HG03432 (cell line): ENCODE measurements at regions not wholly inside any gene's neighbourhood (a gene's known extent, or its start where the extent isn't known, plus 50 kb on each side); places are given as distances from the start of the nearest gene placed in this dataset.
A peak's percentile ranks its signal among the peaks of the same experiment; 100 is the strongest.

ENCODE experiments used
- ATAC-seq: cut with Tn5 transposase; IDR thresholded peaks from one replicate; pipeline ENCODE4 v1.9.1; 2021; ENCODE audit warnings: mild to moderate bottlenecking, moderate library complexity; ENCODE audit not compliant: unreplicated experiment

DNA sequence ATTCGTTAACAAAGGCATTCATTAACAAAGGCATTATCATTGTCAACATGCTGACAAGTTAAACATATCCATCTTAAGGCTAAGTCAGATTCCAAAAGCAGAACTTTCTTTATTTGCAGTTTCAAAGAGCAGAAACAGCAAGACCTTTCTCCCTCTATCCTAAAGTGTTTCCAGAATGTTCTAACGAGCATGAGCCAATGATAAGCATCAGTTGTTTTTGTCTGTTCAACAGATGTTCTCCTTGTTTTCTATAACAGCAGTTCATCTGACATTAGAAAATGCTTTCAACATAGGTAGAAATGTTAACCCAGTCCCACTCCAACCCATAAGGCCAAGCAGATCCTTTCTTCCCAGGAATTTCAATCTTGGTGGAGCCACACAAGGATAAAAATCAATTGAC, 77.6 kb upstream of the POMGNT2 start:
- ATAC-seq = no peak

DNA sequence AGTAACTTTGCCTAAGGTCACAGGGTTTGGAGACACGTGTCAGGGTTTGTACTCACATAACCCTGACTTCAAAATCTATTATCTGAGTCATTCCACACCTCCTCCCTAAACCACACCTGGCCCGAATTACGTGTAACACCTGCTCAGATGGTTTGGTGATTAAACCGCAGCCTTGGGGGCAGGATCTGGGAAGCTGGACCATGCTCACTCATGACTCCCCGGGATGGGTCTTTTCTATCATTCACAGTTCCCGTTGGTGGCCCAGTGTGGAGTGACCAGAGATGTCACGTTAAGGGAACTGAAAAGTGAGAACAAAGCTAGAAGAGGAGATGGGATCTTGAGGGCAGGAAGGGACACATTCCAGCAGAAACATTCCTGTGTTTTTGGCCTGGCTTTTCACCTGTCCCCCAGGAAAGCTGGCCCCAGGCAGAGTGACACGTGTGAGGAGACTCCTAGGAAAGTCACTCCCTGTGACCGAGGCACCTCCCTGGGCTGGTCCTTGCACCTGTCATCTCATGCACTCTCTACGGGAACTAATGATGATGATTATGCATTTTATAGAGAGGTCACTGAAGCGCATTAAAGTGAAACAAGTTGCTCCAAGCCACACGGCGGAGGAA, 75.4 kb upstream of the POMGNT2 start:
- peak; percentile 72 for ATAC-seq

DNA sequence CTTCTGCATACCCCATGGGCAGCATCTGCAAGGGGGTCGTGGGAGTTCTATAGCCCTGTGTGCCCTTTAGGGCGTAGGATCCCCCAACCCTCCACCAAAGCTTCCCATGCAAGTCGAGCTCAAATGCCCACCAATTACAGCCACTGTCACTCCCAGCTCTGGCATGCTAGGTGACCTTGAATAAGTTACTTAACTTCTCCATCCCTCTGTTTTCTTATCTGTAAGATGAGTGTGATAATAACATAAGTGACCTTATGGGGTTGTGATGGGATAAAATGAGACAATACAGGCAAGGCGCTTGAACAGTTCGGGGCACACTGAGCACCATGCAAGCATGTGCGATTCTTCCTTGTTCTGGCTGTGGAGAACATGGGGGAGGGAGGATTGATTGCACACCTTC, 74.8 kb upstream of the POMGNT2 start:
- peak; percentile 13 for ATAC-seq

DNA sequence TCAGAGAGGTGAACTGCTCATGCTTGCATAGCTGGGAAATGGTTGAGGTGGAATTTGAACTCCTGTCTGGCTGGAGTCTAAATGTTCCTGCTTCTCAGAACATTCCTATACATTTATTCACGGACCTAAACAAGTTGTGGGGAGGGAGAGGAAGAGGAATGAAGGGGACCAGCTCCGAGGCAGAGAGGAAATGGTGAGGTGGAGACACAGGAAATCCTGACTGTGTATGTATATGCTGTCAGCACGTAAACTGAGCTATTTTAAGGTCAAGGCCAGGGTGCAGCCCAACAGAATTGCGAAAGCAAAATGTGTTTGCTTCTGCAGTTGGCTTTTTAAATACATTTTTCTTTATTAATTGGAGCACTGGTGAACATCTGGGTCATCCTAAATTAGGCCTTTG, 74.1 kb upstream of the POMGNT2 start:
- ATAC-seq = no peak

DNA sequence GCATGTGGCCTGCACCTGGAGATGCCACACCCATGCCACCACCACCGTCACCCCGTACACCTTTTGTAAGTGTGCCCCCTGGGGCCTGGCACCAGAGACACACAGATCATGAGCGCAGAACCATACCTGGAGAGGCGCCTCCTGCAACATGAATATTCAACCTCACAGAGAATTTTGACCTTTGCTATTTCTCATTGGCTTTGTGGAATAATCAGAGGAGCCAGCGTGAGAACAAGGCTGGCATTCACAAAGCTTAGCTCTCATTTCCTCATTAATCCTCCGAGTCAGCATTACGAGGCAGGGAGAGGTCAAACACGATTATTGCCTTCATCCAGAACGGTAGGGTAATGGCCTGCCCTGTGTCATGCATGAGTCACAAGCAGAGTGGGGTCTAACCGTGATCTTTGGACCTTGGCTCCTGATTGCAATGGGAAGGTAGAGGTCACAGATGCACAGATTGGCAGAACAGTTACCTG, 73.0 kb upstream of the POMGNT2 start:
- no peak for ATAC-seq

GRCh38 chr3:43177085-43177484, 71.2 kb upstream of the POMGNT2 start:
- ATAC-seq = no peak

DNA sequence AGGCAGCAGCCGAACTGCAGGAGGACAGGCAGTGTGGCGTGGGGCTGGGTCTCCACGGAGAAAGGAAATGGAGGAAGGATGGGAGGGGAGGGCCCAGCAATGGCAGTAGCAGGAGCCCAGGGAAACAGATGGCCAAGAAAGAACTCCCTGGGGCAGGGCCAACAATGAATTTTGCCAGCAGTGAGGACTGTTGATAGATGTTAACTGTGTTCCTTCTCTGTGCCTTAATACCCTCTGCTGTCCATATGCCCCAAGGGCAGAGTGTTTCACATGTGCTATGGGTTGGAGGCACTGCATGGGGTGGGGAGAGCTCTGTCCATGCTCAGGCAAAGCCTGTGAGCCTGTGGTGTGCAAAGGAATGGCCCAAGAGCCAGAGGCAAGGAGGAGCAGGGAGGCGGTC, 70.8 kb upstream of the POMGNT2 start:
- no peak for ATAC-seq

GRCh38 chr3:43175541-43175940, 69.7 kb upstream of the POMGNT2 start:
- ATAC-seq = no peak

DNA sequence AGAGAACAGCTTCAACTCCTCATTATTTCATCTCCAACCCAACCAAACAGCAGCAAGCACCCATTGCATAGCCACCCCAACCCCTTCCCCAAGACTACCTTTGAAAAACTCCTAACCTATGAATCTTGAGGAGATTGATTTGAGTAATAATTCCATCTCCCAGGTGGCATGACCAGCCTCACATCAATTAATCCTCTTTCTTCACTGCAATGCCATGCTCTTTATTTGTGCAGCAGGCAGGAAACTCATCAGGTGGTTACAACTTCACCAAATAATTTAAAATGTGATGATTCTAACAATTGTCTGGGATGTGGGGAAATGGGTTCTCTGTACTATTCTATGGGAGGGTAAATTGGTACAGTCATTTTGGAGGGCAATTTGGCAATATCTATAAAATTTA, 68.1 kb upstream of the POMGNT2 start:
- ATAC-seq = no peak

GRCh38 chr3:43171748-43172147, 65.9 kb upstream of the POMGNT2 start:
- no peak for ATAC-seq

GRCh38 chr3:43170553-43170952, 64.7 kb upstream of the POMGNT2 start:
- ATAC-seq = no peak

- no peak for ATAC-seq
Observed at GRCh38 chr3:43169987-43170386, 64.1 kb upstream of the POMGNT2 start.

- ATAC-seq = no peak
Observed at GRCh38 chr3:43166406-43166805, 60.5 kb upstream of the POMGNT2 start.

- no peak for ATAC-seq
Observed at GRCh38 chr3:43165786-43166185, 59.9 kb upstream of the POMGNT2 start.

- ATAC-seq = no peak
Observed at GRCh38 chr3:43163895-43164493, 58.1 kb upstream of the POMGNT2 start.

- no peak for ATAC-seq
Observed at GRCh38 chr3:43162230-43163084, 56.6 kb upstream of the POMGNT2 start.

- no peak for ATAC-seq
Observed at GRCh38 chr3:43161684-43162229, 55.9 kb upstream of the POMGNT2 start.

DNA sequence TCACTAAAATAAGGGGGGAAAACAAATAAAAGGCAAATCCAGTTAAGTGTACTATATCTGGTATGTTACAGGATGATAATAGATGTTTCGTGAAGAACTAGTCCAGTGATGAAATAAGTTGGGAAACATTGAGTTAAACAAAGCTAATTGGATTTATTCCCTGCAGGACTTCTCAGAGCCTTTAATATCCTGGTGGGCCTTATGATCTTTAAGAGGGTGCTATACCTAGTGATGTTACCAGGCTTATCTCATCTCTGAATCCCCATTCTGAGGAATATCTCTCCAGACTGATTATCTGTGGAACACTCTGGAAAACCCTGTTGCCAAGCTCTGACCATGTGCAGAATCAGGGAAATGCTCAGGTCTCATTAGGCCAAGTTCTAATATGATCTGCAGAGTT, 54.8 kb upstream of the POMGNT2 start:
- no peak for ATAC-seq

GRCh38 chr3:43159876-43160255, 54.0 kb upstream of the POMGNT2 start:
- no peak for ATAC-seq

DNA sequence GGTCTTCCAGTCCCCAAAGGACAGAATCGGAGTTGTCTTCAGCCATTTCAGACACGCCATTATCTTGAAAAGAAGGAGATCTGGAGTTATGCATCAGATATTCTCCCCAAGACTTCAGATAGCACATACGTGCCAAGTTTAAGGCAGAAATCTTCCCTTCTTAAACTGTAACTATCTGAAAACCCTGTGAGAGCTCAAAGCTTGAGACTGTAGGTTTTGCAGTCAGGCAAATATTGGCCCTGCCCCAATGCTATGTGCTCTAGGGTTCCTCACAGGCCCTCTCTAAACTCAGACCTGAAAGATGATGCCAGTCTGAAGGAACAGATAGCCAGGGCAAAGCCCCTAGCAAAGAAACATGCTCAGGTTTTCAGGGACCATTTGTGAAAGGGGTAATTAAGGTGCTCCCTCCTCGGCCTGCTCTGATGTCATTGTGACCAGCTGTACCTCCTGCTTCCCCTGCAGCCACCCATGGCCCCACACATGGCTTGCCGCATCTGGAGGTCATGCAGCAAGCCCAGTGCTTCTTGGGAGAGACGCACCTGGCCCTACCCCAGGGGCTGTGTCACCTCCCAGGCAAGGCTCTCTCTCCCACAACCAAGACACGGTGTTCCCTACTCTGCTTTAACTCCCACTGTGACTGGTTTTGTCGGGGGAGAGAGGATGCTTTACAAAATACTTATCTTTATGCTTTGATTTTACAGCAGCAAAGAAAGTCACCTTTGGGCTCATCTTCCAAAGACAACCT, 53.4 kb upstream of the POMGNT2 start:
- ATAC-seq = no peak

DNA sequence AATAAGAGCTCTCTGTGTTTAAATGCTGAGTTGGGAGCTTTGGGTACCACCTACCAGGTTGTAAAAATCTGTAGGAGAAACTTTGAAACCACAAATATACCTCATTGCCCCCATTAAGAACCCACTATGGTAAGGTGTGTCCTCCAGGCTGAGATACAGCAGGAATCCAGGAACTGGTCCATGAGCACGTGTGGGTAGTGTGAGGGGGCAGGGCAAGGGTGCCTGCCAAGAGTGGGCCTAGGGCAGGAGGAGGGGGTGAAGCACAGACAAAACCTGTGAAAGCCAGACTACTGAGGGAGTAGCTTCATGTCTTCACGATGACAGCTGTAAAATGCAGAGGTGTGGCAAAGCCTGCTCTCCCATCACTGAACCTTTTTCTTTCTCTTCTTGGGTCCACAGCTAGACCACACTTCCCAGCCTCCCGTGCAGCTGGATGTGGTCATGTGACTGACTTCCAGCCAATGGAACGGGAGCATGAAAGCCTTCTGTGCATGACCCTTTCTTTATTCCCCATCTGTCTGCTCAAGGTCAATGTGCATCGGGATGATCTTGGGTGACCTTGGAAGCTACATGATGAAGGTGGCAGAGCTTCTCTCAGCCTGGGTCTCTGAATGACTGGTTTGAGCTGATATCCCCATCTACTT, 51.1 kb upstream of the POMGNT2 start:
- no peak for ATAC-seq
